ENCODE measurements at regions not wholly inside any gene's neighbourhood (a gene's known extent, or its start where the extent isn't known, plus 50 kb on each side); places are given as distances from the start of the nearest gene placed in this dataset.
"Not testable (repeated sequence)": the region's sequence is repeated elsewhere in the genome, so short reads cannot be mapped to it uniquely, and the experiment has no call there.

GRCh38 chr11:34797497-34797896 lies 118.7 kb downstream of the APIP start:
- H3K27ac ChIP-seq (ENCODE audit: low read depth, low read length); CTCF ChIA-PET; H2AFZ ChIP-seq (ENCODE audit: low read depth, low read length, poor library complexity, severe bottlenecking); DNase-seq (ENCODE audit: low read depth, low spot score); ATAC-seq; H4K20me1 ChIP-seq (ENCODE audit: insufficient read depth); RAD21 ChIA-PET (ENCODE audit: low non-redundant PET in 1 of 2, low total read pairs in 2 of 2, uncharacterized antibody in 2 of 2, unreplicated experiment in 2 of 2); H3K4me1 ChIP-seq (ENCODE audit: control insufficient read depth in 1 of 2, insufficient read depth in 2 of 2, low read length in 2 of 2); H3K9me2 ChIP-seq (ENCODE audit: insufficient read depth); H3K36me3 ChIP-seq (ENCODE audit: control insufficient read depth in 1 of 2, insufficient read depth in 2 of 2, low read length in 2 of 2); H3K9me3 ChIP-seq (ENCODE audit: control insufficient read depth in 1 of 2, insufficient read depth in 1 of 2, low read depth in 1 of 2, low read length in 2 of 2); H3K4me2 ChIP-seq (ENCODE audit: low read length); H3K79me2 ChIP-seq (ENCODE audit: insufficient read depth, low read length); BruUV-seq (replicated peaks); POLR2A ChIA-PET; H3K27me3 ChIP-seq (ENCODE audit: insufficient read depth, low read length); H3K9ac ChIP-seq (ENCODE audit: low read length); H3K4me3 ChIP-seq (replicated peaks in 1 of 2; ENCODE audit: low read depth in 1 of 2, low read length in 2 of 2); intact Hi-C loops (cut with micrococcal nuclease): not testable (repeated sequence)

GRCh38 chr11:34795641-34796040 lies 120.5 kb downstream of the APIP start:
- POLR2A ChIA-PET: no interaction called here
- BruUV-seq (replicated peaks): no TSS peak

More at GRCh38 chr11:34795641-34796040, 120.5 kb downstream of the APIP start:
- no peak for DNase-seq (ENCODE audit: low read depth, low spot score)
- TF ChIP-seq CBX3 (IDR thresholded peaks at IDR 0.05; ENCODE audit: low read depth) (no peak), ZBTB33 (IDR thresholded peaks at IDR 0.05; ENCODE audit: extremely low read depth, insufficient replicate concordance, low read length) (no peak), ZFX (IDR thresholded peaks at IDR 0.05) (no peak), ATF3 (IDR thresholded peaks at IDR 0.05) (no peak), RAD21 (IDR thresholded peaks at IDR 0.05; ENCODE audit: low read depth) (no peak), SIN3A (IDR thresholded peaks at IDR 0.05; ENCODE audit: low read depth) (no peak), FOSL1 (IDR thresholded peaks at IDR 0.05; ENCODE audit: low read depth) (no peak), POLR2A (IDR thresholded peaks at IDR 0.05; ENCODE audit: borderline replicate concordance, extremely low read depth, insufficient read depth, insufficient read length) (no peak)
- ChIA-PET CTCF (no interaction called here), RAD21 (ENCODE audit: low non-redundant PET in 1 of 2, low total read pairs in 2 of 2, uncharacterized antibody in 2 of 2, unreplicated experiment in 2 of 2) (no interaction called here)
- peaks cover 0 to 16% of the 10 kb centered on the region in 2 experiments; a peak in 1 of 4 replicates for H3K4me1 ChIP-seq (ENCODE audit: control insufficient read depth in 1 of 2, insufficient read depth in 2 of 2, low read length in 2 of 2)
- no peak overlapping the region for H3K4me3 ChIP-seq (replicated peaks in 1 of 2; ENCODE audit: low read depth in 1 of 2, low read length in 2 of 2)
- H3K9ac ChIP-seq (ENCODE audit: low read length): no peak overlapping the region
- no peak overlapping the region for H2AFZ ChIP-seq (ENCODE audit: low read depth, low read length, poor library complexity, severe bottlenecking)
- H3K79me2 ChIP-seq (ENCODE audit: insufficient read depth, low read length): no peaks in the 10 kb centered on the region
- no peaks in the 10 kb centered on the region for H3K36me3 ChIP-seq (ENCODE audit: control insufficient read depth in 1 of 2, insufficient read depth in 2 of 2, low read length in 2 of 2)
- no peaks in the 10 kb centered on the region for H3K9me3 ChIP-seq (ENCODE audit: control insufficient read depth in 1 of 2, insufficient read depth in 1 of 2, low read depth in 1 of 2, low read length in 2 of 2)
- intact Hi-C loops (cut with micrococcal nuclease): no loop called here
- no peak overlapping the region for H3K27ac ChIP-seq (ENCODE audit: low read depth, low read length)
- ATAC-seq: no peak
- H3K27me3 ChIP-seq (ENCODE audit: insufficient read depth, low read length): no peaks in the 10 kb centered on the region
- no peaks in the 10 kb centered on the region for H3K9me2 ChIP-seq (ENCODE audit: insufficient read depth)
- H3K4me2 ChIP-seq (ENCODE audit: low read length): no peak overlapping the region
- H4K20me1 ChIP-seq (ENCODE audit: insufficient read depth): no peaks in the 10 kb centered on the region
